GM23338 (cell line): ENCODE measurements at regions not wholly inside any gene's neighbourhood (a gene's known extent, or its start where the extent isn't known, plus 50 kb on each side); places are given as distances from the start of the nearest gene placed in this dataset.

Source experiments
- CREB1 ChIP-seq: fragments of 250-450 bp; sonication (Bioruptor Pico); IDR thresholded peaks from 2 replicates; pipeline ENCODE4 v1.5.0; 2020; ENCODE audit warnings: low read depth, mild to moderate bottlenecking, moderate library complexity
- EZH2 ChIP-seq: fragments of 200-600 bp; sonication (generic); IDR thresholded peaks from one replicate; pipeline ENCODE4 v1.8.0; 2017; ENCODE audit warnings: antibody characterized with exemption, mild to moderate bottlenecking, low read depth; ENCODE audit not compliant: unreplicated experiment
- EZH2phosphoT487 ChIP-seq: fragments of 200-600 bp; sonication (generic); IDR thresholded peaks from one replicate; pipeline ENCODE4 v1.8.1; 2018; ENCODE audit warnings: antibody characterized with exemption; ENCODE audit not compliant: unreplicated experiment
- NANOG ChIP-seq: IDR thresholded peaks from 2 replicates; pipeline ENCODE4 v1.6.1; 2016; ENCODE audit warnings: antibody characterized with exemption, borderline replicate concordance
- POLR2AphosphoS5 ChIP-seq: IDR thresholded peaks from 2 replicates; pipeline ENCODE4 v1.6.1; 2016; ENCODE audit warnings: antibody characterized with exemption, low read depth
- ZNF114 ChIP-seq: fragments of 250-450 bp; sonication (Bioruptor Pico); IDR thresholded peaks from 2 replicates; pipeline ENCODE4 v1.5.0; 2020; ENCODE audit warnings: mild to moderate bottlenecking, moderate library complexity
- ZNF331 ChIP-seq: fragments of 250-450 bp; sonication (Bioruptor Pico); IDR thresholded peaks from 2 replicates; pipeline ENCODE4 v1.5.0; 2020; ENCODE audit warnings: low read depth, mild to moderate bottlenecking, moderate library complexity
- TF ChIP-seq, protein P1 (sequence below): IDR thresholded peaks from 2 replicates; pipeline ENCODE4 v1.6.1; 2016; ENCODE audit warnings: antibody characterized with exemption
- TF ChIP-seq, protein P2 (sequence below), 2 experiments: fragments of 200-600 bp in 1 of 2; sonication (generic) in 1 of 2; conservative IDR thresholded peaks; 2 replicates each; pipeline versions ENCODE4 v1.5.1 to v1.6.1; 2016 to 2017; ENCODE audit warnings: antibody characterized with exemption in 2 of 2, low read depth in 2 of 2, mild to moderate bottlenecking in 2 of 2, moderate library complexity in 1 of 2
- TF ChIP-seq, protein P3 (sequence below): IDR thresholded peaks from one replicate; pipeline ENCODE4 v1.6.1; 2018; ENCODE audit warnings: antibody characterized with exemption; ENCODE audit not compliant: unreplicated experiment

DNA sequence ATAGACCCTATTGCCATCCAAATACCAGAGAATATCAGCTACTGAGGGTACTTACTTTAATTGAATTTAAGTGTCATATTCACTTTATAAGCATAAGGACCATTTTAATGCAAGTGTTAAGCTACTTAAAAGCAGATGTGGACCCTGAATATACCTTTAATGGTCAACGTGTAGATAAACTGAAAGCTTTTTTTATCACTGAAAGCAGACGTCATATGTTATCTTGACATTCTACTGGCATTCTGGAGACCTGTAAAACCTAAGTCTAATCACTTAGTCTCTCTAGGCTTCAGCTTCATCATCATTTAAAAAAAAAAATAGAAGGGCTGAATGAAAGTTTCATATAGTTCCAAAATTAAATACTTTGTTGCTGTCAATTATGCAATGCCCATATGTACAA is 116.5 kb downstream of the ELAPOR2 start:
- TF ChIP-seq, protein P1, sequence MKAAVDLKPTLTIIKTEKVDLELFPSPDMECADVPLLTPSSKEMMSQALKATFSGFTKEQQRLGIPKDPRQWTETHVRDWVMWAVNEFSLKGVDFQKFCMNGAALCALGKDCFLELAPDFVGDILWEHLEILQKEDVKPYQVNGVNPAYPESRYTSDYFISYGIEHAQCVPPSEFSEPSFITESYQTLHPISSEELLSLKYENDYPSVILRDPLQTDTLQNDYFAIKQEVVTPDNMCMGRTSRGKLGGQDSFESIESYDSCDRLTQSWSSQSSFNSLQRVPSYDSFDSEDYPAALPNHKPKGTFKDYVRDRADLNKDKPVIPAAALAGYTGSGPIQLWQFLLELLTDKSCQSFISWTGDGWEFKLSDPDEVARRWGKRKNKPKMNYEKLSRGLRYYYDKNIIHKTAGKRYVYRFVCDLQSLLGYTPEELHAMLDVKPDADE = no peak
- no peak for TF ChIP-seq POLR2AphosphoS5
- TF ChIP-seq, protein P2, sequence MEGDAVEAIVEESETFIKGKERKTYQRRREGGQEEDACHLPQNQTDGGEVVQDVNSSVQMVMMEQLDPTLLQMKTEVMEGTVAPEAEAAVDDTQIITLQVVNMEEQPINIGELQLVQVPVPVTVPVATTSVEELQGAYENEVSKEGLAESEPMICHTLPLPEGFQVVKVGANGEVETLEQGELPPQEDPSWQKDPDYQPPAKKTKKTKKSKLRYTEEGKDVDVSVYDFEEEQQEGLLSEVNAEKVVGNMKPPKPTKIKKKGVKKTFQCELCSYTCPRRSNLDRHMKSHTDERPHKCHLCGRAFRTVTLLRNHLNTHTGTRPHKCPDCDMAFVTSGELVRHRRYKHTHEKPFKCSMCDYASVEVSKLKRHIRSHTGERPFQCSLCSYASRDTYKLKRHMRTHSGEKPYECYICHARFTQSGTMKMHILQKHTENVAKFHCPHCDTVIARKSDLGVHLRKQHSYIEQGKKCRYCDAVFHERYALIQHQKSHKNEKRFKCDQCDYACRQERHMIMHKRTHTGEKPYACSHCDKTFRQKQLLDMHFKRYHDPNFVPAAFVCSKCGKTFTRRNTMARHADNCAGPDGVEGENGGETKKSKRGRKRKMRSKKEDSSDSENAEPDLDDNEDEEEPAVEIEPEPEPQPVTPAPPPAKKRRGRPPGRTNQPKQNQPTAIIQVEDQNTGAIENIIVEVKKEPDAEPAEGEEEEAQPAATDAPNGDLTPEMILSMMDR (conservative IDR thresholded peaks at IDR 0.05; ENCODE audit: low read depth in 2 of 2) = no peak
- no peak for TF ChIP-seq CREB1 (CRISPR knock-in tag)
- no peak for TF ChIP-seq EZH2
- no peak for TF ChIP-seq NANOG
- TF ChIP-seq ZNF114 (CRISPR knock-in tag) = no peak
- no peak for TF ChIP-seq EZH2phosphoT487
- TF ChIP-seq, protein P3, sequence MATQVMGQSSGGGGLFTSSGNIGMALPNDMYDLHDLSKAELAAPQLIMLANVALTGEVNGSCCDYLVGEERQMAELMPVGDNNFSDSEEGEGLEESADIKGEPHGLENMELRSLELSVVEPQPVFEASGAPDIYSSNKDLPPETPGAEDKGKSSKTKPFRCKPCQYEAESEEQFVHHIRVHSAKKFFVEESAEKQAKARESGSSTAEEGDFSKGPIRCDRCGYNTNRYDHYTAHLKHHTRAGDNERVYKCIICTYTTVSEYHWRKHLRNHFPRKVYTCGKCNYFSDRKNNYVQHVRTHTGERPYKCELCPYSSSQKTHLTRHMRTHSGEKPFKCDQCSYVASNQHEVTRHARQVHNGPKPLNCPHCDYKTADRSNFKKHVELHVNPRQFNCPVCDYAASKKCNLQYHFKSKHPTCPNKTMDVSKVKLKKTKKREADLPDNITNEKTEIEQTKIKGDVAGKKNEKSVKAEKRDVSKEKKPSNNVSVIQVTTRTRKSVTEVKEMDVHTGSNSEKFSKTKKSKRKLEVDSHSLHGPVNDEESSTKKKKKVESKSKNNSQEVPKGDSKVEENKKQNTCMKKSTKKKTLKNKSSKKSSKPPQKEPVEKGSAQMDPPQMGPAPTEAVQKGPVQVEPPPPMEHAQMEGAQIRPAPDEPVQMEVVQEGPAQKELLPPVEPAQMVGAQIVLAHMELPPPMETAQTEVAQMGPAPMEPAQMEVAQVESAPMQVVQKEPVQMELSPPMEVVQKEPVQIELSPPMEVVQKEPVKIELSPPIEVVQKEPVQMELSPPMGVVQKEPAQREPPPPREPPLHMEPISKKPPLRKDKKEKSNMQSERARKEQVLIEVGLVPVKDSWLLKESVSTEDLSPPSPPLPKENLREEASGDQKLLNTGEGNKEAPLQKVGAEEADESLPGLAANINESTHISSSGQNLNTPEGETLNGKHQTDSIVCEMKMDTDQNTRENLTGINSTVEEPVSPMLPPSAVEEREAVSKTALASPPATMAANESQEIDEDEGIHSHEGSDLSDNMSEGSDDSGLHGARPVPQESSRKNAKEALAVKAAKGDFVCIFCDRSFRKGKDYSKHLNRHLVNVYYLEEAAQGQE = no peak
- TF ChIP-seq ZNF331 (CRISPR knock-in tag) = no peak
